ENCODE measurements at regions not wholly inside any gene's neighbourhood (a gene's known extent, or its start where the extent isn't known, plus 50 kb on each side); places are given as distances from the start of the nearest gene placed in this dataset.

DNA sequence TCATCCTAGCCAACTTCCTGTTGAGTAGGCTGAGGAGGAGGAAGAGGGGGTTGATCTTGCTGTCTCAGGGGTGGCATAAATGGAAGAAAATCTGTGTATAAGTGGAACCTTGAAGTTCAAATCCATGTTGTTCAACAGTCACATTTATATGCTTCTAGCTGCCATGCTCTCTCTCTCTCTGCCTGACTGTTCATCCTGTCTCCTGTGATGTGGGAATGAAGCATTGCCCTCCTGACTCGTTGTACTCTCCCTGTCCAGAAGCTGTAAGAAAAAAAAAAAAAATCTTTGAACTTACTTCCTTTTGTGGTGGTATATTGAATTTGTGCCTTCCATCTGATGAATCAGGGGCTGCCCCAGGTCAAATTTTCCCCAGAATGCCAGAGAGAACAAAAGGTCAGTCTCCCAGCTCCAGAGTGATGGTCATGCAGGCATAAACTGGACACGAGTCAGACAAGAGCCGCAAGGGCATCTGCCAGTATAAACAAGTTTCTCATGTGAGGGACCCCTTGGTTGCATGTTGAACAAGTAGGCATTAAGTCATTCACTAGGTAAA lies 257.0 kb downstream of the IDS start:
- TF ChIP-seq EZH2 (IDR thresholded peaks at IDR 0.05) (no peak), POLR2AphosphoS5 (IDR thresholded peaks at IDR 0.05; ENCODE audit: borderline replicate concordance, low read depth, low read length) (no peak), FOXP2 (optimal IDR thresholded peaks at IDR 0.05; ENCODE audit: control extremely low read depth, extremely low read length, insufficient read depth) (no peak)

All from SK-N-MC (cell line).